ENCODE measurements at regions not wholly inside any gene's neighbourhood (a gene's known extent, or its start where the extent isn't known, plus 50 kb on each side); places are given as distances from the start of the nearest gene placed in this dataset.

DNA sequence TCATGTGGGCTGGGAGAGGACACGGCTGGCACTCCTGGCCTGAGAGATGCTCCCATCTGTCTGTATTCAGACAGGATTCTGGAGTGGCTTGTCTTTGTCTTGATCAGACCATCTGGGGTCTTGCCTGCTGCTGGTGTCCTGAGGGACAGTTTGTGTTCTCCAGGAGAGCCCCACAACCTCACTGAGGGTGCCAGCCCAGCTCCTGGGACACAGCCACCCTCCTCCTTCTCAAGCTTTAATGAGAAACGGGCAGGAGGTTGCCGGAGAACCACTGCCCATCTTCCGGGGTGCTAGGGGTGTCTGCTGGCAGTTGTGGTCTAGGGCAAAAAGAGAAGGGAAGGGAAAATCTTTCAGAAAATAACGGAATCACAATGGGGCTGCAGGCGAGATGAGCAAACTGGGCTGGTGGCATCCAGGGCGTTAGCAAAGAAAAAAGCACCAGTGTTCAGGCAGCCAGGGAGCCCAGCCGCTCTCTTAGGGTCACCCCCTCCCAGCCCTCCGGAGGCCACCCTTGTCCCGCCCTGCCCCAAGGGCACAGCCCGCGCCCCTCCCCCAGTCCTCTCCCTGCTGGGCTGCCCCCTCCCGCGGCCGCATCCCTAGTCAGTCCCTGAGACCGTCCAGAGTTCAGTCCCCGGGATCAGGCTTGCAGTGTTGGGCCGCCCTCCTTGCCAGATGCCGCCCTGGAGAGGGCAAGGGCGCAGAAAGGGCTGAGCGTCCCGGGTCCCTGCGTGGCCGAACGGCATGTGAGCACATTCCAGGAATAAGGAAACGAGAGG is 824.7 kb downstream of the KCNJ18 start:
- TF ChIP-seq SMAD3 (CRISPR knock-in tag; IDR thresholded peaks at IDR 0.05; ENCODE audit: borderline replicate concordance) (no peak), ETV6 (CRISPR knock-in tag; IDR thresholded peaks at IDR 0.05) (no peak), ZBTB21 (CRISPR knock-in tag; IDR thresholded peaks at IDR 0.05; ENCODE audit: borderline replicate concordance) (no peak), RELA (CRISPR knock-in tag; IDR thresholded peaks at IDR 0.05; ENCODE audit: borderline replicate concordance) (no peak), SP1 (CRISPR knock-in tag; conservative IDR thresholded peaks at IDR 0.05) (no peak)

All from WTC11 (cell line).